SH-SY5Y (cell line): ENCODE measurements at regions not wholly inside any gene's neighbourhood (a gene's known extent, or its start where the extent isn't known, plus 50 kb on each side); places are given as distances from the start of the nearest gene placed in this dataset.

ENCODE experiments used
- GATA2 ChIP-seq: IDR thresholded peaks from 2 replicates; pipeline ENCODE4 v1.6.1; 2011; ENCODE audit warnings: mild to moderate bottlenecking, low read depth, low read length
- GATA3 ChIP-seq: IDR thresholded peaks from 2 replicates; pipeline ENCODE4 v1.6.1; 2011; ENCODE audit warnings: low read depth, mild to moderate bottlenecking, low read length, moderate library complexity

DNA sequence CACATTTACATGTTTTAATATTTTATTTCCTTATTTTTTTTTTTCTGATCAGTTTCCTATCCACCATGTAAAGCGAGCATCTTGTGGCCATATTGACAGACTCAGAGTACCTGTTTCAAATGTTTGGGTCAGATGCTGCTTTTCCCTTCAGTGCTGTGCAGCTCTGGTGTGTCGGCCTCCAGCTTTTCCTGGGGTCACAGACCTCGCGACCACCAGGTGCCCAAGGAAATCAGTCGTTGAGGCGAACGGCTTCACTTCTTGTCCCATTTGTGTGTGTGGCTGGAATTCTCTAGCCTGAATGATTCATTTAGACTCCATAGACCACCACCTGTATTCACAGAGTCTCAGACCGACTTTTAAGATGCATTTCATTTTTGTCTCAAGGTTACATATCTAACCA lies 166.9 kb upstream of the SPRY4 start:
- TF ChIP-seq GATA2, result no peak
- no peak for TF ChIP-seq GATA3
